OCI-LY7 (cell line): ENCODE measurements at regions not wholly inside any gene's neighbourhood (a gene's known extent, or its start where the extent isn't known, plus 50 kb on each side); places are given as distances from the start of the nearest gene placed in this dataset.
"Not testable (repeated sequence)": the region's sequence is repeated elsewhere in the genome, so short reads cannot be mapped to it uniquely, and the experiment has no call there.

Source experiments
- BruUV-seq: library from RNA; stranded (reverse); fragments of 400-500 nt; replicated peaks from 2 replicates; lab custom pipeline; 2021; lab: Mats Ljungman, UMichigan
- CTCF ChIA-PET: fragments of 300-600 bp; sonication (Branson Sonifier 250); formaldehyde crosslinking; loops from one replicate; lab custom pipeline; 2022; ENCODE audit warnings: antibody characterized with exemption; ENCODE audit not compliant: unreplicated experiment; lab: Charles Lee
- POLR2A ChIA-PET: fragments of 300-600 bp; sonication (Branson Sonifier 250); formaldehyde crosslinking; loops from one replicate; lab custom pipeline; 2022; ENCODE audit warnings: antibody characterized with exemption; lab: Charles Lee
- DNase-seq: peaks from one replicate; pipeline ENCODE4 v3.0.0-alpha.2; 2015; ENCODE audit warnings: low spot score
- H2AFZ ChIP-seq: fragments of 200-600 bp; sonication (generic), shearing (Covaris generic); 2 replicates; pipeline ENCODE4 v1.6.1; 2014; ENCODE audit warnings: mild to moderate bottlenecking, antibody characterized with exemption, low read length, moderate library complexity
- H3K27ac ChIP-seq: fragments of 200-600 bp; sonication (generic); 2 replicates; pipeline ENCODE4 v1.5.1; 2014; ENCODE audit warnings: mixed run types, low read depth, mild to moderate bottlenecking, moderate library complexity, low read length, inconsistent platforms; ENCODE audit not compliant: poor library complexity, severe bottlenecking
- H3K36me3 ChIP-seq: fragments of 200-600 bp; sonication (generic); 2 replicates; pipeline ENCODE4 v1.6.1; 2014; ENCODE audit warnings: mild to moderate bottlenecking, antibody characterized with exemption, low read length, moderate library complexity, mixed read lengths; ENCODE audit not compliant: insufficient read depth
- H3K4me1 ChIP-seq: fragments of 200-600 bp; sonication (generic); 2 replicates; pipeline ENCODE4 v1.5.1; 2014; ENCODE audit warnings: mild to moderate bottlenecking, low read length; ENCODE audit not compliant: insufficient read depth, poor library complexity, severe bottlenecking
- H3K4me2 ChIP-seq: fragments of 200-600 bp; sonication (generic); 2 replicates; pipeline ENCODE4 v1.6.1; 2014; ENCODE audit warnings: mild to moderate bottlenecking, low read length
- H3K4me3 ChIP-seq: fragments of 200-600 bp; sonication (generic); 2 replicates; pipeline ENCODE4 v1.5.1; 2014; ENCODE audit warnings: mild to moderate bottlenecking, low read depth, low read length; ENCODE audit not compliant: poor library complexity, severe bottlenecking
- H3K79me2 ChIP-seq: fragments of 200-600 bp; sonication (generic); 2 replicates; pipeline ENCODE4 v1.6.1; 2016; ENCODE audit warnings: low read depth, mild to moderate bottlenecking, low read length, moderate library complexity, mixed read lengths; ENCODE audit not compliant: insufficient read depth
- H3K9me2 ChIP-seq: fragments of 200-600 bp; sonication (generic); 2 replicates; pipeline ENCODE4 v1.6.1; 2016; ENCODE audit warnings: mild to moderate bottlenecking, low read length, mixed read lengths; ENCODE audit not compliant: insufficient read depth
- H3K9me3 ChIP-seq: fragments of 200-600 bp; sonication (generic); 2 replicates; pipeline ENCODE4 v1.6.1; 2014; ENCODE audit warnings: mild to moderate bottlenecking, mixed run types, low read length, mixed read lengths
- H4K20me1 ChIP-seq: fragments of 200-600 bp; sonication (generic); 2 replicates; pipeline ENCODE4 v1.6.1; 2014; ENCODE audit warnings: mild to moderate bottlenecking, antibody characterized with exemption, low read length, moderate library complexity, mixed read lengths; ENCODE audit not compliant: insufficient read depth
- EZH2phosphoT487 ChIP-seq: fragments of 200-600 bp; sonication (generic); IDR thresholded peaks from 2 replicates; pipeline ENCODE4 v1.6.1; 2018; ENCODE audit warnings: low read depth, borderline replicate concordance, mild to moderate bottlenecking, mixed run types, antibody characterized with exemption, low read length, moderate library complexity, mixed read lengths
- intact Hi-C: fragments of 100-400 bp; cut with micrococcal nuclease; formaldehyde crosslinking; loops from one replicate; pipeline ENCODE4 v1.10.0; 2022; ENCODE audit not compliant: unreplicated experiment
- TF ChIP-seq, protein P1 (sequence below): fragments of 200-600 bp; sonication (generic); conservative IDR thresholded peaks from 2 replicates; pipeline ENCODE4 v1.5.1; 2014; ENCODE audit warnings: mild to moderate bottlenecking, antibody characterized with exemption, low read length, moderate library complexity, mixed read lengths

GRCh38 chr2:115976916-115977315 is 1534.5 kb downstream of the DPP10 start:
- no peak for DNase-seq
- Histone ChIP-seq H3K9me2 (no peaks in the 10 kb centered on the region), H3K9me3 (no peaks in the 10 kb centered on the region), H3K4me3 (no peak overlapping the region), H4K20me1 (no peaks in the 10 kb centered on the region), H3K36me3 (no peaks in the 10 kb centered on the region), H3K27ac (no peak overlapping the region), H3K79me2 (no peaks in the 10 kb centered on the region), H3K4me1 (no peaks in the 10 kb centered on the region), H3K4me2 (no peak overlapping the region), H2AFZ (no peak overlapping the region)
- CTCF ChIA-PET: no interaction called here
- POLR2A ChIA-PET: no interaction called here
- BruUV-seq: no TSS peak
- TF ChIP-seq, protein P1, sequence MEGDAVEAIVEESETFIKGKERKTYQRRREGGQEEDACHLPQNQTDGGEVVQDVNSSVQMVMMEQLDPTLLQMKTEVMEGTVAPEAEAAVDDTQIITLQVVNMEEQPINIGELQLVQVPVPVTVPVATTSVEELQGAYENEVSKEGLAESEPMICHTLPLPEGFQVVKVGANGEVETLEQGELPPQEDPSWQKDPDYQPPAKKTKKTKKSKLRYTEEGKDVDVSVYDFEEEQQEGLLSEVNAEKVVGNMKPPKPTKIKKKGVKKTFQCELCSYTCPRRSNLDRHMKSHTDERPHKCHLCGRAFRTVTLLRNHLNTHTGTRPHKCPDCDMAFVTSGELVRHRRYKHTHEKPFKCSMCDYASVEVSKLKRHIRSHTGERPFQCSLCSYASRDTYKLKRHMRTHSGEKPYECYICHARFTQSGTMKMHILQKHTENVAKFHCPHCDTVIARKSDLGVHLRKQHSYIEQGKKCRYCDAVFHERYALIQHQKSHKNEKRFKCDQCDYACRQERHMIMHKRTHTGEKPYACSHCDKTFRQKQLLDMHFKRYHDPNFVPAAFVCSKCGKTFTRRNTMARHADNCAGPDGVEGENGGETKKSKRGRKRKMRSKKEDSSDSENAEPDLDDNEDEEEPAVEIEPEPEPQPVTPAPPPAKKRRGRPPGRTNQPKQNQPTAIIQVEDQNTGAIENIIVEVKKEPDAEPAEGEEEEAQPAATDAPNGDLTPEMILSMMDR: no peak
- TF ChIP-seq EZH2phosphoT487: no peak
- intact Hi-C loops: no loop called here

- Histone ChIP-seq H3K79me2 (no peaks in the 10 kb centered on the region), H3K9me2 (no peaks in the 10 kb centered on the region), H3K4me2 (no peak overlapping the region), H3K36me3 (no peaks in the 10 kb centered on the region), H3K4me3 (no peak overlapping the region), H3K9me3 (no peaks in the 10 kb centered on the region), H3K27ac (no peak overlapping the region), H2AFZ (no peak overlapping the region), H3K4me1 (no peaks in the 10 kb centered on the region), H4K20me1 (no peaks in the 10 kb centered on the region)
- BruUV-seq: no TSS peak
- ChIA-PET CTCF (no interaction called here), POLR2A (no interaction called here)
- TF ChIP-seq, protein P1: no peak
- TF ChIP-seq EZH2phosphoT487: no peak
- intact Hi-C loops: no loop called here
- no peak for DNase-seq
Observed at GRCh38 chr2:115999039-115999438, 1556.6 kb downstream of the DPP10 start.

GRCh38 chr2:116023026-116023425 is 1580.6 kb downstream of the DPP10 start:
- TF ChIP-seq EZH2phosphoT487: no peak
- TF ChIP-seq, protein P1: no peak
- Histone ChIP-seq H3K79me2 (no peaks in the 10 kb centered on the region), H3K9me2 (no peaks in the 10 kb centered on the region), H2AFZ (no peak overlapping the region), H3K4me1 (no peaks in the 10 kb centered on the region), H4K20me1 (no peaks in the 10 kb centered on the region), H3K4me3 (no peak overlapping the region), H3K27ac (no peak overlapping the region), H3K36me3 (no peaks in the 10 kb centered on the region), H3K9me3 (no peaks in the 10 kb centered on the region), H3K4me2 (no peak overlapping the region)
- intact Hi-C loops: no loop called here
- POLR2A ChIA-PET: no interaction called here
- no peak for DNase-seq
- no TSS peak for BruUV-seq
- CTCF ChIA-PET: no interaction called here

DNA sequence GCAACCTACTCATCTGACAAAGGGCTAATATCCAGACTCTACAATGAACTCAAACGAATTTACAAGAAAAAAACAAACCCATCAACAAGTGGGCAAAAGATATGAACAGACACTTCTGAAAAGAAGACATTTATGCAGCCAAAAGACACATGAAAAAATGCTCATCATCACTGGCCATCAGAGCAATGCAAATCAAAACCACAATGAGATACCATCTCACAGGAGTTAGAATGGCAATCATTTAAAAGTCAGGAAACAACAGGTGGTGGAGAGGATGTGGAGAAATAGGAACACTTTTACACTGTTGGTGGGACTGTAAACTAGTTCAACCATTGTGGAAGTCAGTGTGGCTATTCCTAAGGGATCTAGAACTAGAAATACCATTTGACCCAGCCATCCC is 1596.3 kb downstream of the DPP10 start:
- POLR2A ChIA-PET, BruUV-seq, H3K4me3 ChIP-seq, H3K4me1 ChIP-seq, intact Hi-C loops, CTCF ChIA-PET, H4K20me1 ChIP-seq, DNase-seq, H3K27ac ChIP-seq, H3K79me2 ChIP-seq, H3K4me2 ChIP-seq, H2AFZ ChIP-seq, H3K36me3 ChIP-seq, H3K9me2 ChIP-seq, H3K9me3 ChIP-seq: not testable (repeated sequence)
